ENCODE measurements at regions not wholly inside any gene's neighbourhood (a gene's known extent, or its start where the extent isn't known, plus 50 kb on each side); places are given as distances from the start of the nearest gene placed in this dataset.
"Not testable (repeated sequence)": the region's sequence is repeated elsewhere in the genome, so short reads cannot be mapped to it uniquely, and the experiment has no call there.

DNA sequence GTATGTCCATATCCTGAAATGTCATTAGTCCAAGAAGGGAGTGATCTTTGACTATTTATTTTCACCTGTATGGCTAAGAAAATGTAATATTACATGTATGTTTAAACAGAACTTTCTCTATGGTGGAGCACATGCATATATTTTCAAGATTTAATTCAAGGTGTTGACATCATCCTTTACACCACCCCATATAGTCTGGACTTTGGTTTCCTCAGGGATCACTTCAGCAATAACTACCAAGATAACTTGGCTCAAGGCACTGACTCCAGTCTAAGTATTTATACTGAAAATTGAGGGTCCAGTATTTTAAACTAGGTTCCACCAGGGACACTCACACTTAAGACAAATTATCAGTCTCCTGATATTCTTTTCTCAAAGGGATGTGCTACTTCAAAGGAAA lies 660.6 kb downstream of the EFNB2 start:
- no peak for DNase-seq (ENCODE audit: low read depth)
- no peak overlapping the region for H3K4me3 ChIP-seq (ENCODE audit: low read depth, low read length)

DNA sequence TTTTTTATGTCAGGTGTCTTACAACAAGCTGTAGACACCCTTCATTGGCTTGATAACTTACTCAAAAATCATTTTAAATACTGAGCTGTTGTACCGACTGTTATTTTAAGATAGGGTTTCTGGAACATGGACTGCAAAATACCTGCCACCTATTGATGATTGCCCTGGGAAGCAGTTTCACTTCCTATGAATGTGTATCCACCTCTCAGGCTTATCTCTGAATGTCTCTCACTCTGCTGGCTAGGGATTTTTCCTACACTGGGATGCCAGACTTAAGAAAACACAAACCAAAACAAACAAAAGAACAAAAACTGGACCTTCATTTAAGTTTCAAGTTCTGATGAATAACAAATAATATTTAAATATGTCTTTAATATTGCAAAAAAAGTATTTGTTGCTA lies 663.7 kb downstream of the EFNB2 start:
- no peak overlapping the region for H3K4me3 ChIP-seq (ENCODE audit: low read depth, low read length)
- DNase-seq (ENCODE audit: low read depth), result no peak

DNA sequence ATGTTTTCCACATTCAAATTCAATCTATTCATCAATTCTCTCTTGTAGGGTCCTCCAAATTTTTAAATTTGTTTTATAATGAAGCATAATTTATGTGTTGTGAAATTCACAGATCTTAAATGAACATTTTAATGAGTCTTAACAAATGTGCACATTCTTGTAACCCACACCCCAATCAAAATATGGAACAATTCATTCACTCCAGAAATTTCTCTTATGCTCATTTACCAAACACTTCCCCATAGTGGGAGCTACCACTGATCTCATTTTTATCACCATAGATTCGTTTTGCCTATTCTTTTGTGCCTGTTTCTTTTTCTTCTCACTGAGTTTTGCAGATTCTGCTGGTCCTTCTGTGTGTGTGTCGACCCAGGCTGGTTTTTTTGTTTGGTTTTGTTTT lies 664.1 kb downstream of the EFNB2 start:
- no peak overlapping the region for H3K4me3 ChIP-seq (ENCODE audit: low read depth, low read length)
- no peak for DNase-seq (ENCODE audit: low read depth)

DNA sequence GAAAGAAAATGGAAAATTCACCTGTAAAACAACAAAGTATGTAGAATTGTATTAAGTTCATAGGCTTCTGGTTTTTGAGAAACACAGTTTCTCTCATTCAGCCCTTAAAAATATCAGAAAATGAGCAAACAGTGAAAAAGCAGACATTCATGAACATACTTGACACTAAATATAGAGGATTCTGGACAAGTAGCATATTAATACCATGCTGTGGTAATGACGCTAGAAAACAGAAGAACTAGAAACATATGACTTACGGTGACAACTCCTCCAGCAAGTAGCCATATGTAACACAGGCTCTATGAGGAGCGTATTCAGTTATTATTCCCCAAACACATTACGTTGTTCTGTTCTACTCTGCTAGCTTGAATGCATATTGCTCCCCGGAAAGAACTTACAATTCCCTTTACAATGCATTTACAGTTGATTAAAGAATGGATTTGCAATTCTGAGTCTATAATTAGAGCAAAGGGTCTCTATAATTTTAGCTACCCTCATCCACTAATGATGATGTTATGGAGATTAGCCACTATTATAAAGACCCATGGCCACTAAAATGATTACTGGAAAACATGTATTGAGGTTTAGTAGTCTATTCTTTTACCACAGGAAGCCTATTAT lies 672.1 kb downstream of the EFNB2 start:
- no peak overlapping the region for H3K4me3 ChIP-seq (ENCODE audit: low read depth, low read length)
- DNase-seq (ENCODE audit: low read depth), result no peak

DNA sequence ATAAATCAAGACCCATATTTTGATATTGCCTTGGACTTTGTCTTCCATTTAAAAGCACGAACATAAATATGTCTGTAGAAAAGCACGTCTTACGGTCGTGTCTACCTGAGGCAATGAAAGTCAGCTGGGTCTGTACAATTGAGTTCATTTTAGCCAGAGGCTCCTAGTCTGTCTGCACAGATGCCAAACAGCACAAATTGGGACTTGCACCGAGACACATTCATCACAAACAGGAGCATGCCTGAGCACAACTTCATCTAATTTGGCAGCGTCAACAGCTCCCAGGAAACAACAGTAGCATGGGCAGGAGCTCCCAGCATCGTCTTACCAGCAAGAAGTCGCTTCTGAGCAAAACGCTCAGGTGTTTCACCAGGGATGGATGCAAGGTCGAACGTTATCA lies 687.0 kb downstream of the EFNB2 start:
- no peak overlapping the region for H3K4me3 ChIP-seq (ENCODE audit: low read depth, low read length)
- no peak for DNase-seq (ENCODE audit: low read depth)

DNA sequence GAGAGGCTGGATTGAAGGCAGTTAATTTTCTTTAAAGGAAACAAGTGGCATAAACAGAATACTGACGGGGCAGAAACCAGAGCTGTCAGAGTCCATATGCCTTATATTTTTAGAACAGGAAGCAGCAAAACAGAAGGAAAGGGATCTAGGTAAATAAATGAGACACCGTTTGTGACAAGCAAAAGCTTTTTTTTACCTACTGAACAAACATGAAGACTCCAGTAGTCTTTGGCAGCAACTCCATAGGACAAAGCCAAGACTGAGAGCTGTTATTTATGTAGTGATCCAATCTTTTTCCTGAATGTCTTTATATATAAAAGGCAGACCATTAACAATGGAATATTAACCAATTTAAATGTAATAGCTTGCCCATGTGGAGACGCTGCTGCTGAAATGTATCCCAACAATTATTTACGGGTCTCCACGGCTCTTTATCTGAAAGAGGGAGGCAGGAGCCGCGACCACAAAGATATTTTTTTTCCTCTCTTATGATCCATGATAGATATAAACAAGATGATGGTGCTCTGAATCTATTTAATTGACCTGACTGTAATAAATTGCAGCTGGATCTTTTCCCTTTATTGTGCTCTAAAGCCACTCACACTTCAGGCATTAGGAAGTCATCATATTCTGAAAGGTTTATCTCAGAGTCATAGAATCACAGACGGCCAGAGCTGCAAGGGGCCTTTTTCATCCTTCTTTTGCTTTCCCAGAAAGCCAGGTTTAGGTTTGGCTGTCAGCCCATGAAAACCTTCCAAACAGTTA lies 687.8 kb downstream of the EFNB2 start:
- no peak for DNase-seq (ENCODE audit: low read depth)

DNA sequence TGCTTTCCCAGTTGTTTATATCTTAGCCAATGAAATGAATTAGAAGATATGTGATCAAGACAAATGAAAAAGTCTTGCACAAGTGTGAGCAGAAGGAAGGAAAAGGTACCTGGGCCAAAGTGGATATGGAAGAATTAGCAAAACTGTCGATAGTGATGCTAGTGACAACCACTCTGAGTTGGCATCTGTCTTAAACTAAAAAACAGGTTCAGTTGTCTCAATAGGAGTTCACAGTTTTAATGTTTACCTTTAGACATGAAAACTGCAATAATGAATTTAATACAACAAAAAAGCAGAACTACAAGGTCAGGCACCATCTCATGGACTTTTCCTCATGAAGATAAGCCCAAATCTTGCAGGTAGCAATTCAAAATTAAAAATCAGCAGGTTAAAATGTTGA lies 688.5 kb downstream of the EFNB2 start:
- DNase-seq (ENCODE audit: low read depth), result no peak

More for the DNA sequence above, 687.8 kb downstream of the EFNB2 start:
- H3K4me3 ChIP-seq (ENCODE audit: low read depth, low read length), result no peak overlapping the region

DNA sequence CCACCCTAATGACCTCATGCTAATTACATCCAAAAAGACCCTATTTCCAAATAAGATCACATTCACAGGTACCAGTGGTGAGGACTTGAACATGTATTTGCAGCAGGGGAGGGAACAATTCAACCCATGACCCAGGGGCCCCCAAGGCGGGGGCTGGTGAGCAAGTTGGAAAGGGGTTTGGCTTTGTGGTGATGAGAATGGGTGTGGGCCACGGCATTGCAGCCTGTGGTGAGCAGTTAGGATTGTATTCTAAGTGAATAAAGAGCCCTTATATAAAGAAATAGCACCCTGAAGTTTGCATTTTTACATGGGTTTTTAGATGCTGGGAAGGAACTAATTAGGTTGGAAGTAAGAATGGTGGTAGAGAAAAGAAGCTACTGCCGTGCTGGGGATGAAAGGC lies 694.2 kb downstream of the EFNB2 start:
- no peak for DNase-seq (ENCODE audit: low read depth)
- no peak overlapping the region for H3K4me3 ChIP-seq (ENCODE audit: low read depth, low read length)

More for the DNA sequence above, 688.5 kb downstream of the EFNB2 start:
- no peak overlapping the region for H3K4me3 ChIP-seq (ENCODE audit: low read depth, low read length)

DNA sequence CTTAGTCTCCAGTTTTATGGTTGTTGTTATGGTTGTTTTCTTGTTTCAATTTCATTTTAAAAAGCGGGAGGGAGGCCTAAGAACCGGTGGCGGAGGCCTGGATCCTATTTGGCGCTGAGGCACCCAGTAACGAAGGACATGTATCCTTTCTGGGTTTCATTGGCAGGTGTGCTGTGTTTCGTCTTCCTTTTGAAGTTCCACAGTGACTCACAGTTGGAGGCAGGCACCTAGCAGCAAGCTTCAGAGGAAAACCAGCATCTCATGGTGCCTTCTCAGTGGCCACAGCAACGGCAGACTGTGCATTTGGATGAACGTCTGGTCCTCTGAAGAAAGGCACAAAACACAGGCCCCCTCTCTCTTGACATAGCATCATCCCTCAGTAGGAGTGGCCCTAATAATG lies 697.2 kb downstream of the EFNB2 start:
- DNase-seq (ENCODE audit: low read depth), result no peak
- H3K4me3 ChIP-seq (ENCODE audit: low read depth, low read length), result no peak overlapping the region

DNA sequence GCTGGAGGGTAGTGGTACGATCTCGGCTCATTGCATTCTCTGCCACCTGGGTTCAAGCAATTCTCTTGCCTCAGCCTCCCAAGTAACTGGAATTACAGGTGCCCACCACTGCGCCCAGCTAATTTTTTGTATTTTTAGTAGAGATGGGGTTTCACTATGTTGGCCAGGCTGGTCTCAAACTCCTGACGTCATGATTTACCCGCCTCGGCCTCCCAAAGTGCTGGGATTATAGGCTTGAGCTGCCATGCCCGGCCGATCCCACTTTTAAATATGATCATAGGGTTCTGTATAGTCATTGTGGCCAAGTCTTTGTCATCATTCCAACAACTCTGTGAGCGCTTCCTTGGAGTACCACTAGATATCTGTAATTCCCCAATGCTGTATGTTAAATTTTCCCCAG lies 698.2 kb downstream of the EFNB2 start:
- not testable (repeated sequence) for DNase-seq (ENCODE audit: low read depth); H3K4me3 ChIP-seq (ENCODE audit: low read depth, low read length)

DNA sequence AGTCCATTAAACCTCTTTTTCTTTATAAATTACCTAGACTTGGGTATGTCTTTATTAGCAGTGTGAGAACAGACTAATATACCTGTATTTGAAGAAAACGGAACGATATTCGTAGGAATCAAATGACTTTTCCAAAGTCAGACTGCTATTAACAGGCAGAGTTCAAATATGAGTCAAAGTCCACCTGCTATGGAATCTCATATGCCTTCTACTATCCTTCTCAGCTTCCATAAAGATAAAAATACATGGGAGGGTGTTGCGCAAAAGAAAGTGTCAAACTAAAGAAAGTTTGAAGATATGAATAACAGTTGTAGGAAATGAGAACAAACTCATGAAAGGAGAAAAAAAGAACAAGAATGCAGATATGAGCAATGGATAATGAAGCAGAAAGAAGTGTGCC lies 704.6 kb downstream of the EFNB2 start:
- H3K4me3 ChIP-seq (ENCODE audit: low read depth, low read length), result no peak overlapping the region
- DNase-seq (ENCODE audit: low read depth), result no peak

DNA sequence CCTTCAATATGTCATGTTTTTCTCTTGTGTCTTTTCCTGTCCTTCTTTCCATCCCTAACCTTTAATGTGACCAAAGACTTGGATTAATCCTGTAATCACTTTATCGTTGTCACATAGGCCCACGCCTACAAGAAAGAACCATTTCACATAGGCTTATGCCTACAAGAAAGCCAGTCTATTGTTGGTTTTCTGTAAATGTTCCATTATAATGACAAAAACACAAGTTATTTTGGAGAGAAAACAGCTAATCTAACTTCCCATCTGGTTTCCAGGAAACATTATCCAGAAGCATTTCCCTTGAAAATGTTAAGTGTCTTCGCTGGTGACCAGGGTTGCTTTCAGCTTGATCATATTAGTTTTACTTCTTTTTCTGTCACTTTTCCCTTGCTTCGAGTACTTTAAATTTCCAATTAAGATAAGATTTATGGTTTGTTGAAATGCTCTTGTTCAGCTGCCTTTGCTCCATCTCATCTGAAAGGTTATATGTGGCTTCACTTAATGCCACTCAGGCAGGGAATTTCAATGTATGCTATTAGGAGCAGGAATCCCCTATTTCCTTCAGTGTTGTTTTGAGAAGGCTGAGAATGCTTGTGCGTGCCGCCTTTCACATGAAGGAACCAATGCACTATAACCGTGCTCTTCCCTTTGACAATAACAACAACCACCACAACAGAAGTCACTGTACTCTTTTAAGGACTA lies 708.2 kb downstream of the EFNB2 start:
- DNase-seq (ENCODE audit: low read depth), result no peak
- no peak overlapping the region for H3K4me3 ChIP-seq (ENCODE audit: low read depth, low read length)

DNA sequence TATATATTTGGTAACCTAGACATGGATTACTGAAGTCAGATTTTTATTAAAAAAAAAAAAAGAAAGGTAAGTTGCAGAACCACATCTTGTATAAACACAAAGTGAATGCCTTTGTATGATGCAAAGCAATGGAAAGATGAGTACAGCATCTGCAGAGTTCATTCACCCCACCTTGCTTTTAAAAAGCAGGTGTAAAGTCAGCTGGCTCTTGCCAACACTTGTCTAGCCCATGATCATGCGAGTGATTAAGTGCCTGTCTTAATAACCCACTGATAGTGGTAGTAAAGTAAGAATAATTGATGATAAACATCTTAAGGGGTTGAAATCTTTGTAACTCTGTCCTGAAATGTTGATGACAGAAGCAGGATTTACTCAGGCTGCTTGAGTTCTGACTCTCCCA lies 710.4 kb downstream of the EFNB2 start:
- no peak for DNase-seq (ENCODE audit: low read depth)
- no peak overlapping the region for H3K4me3 ChIP-seq (ENCODE audit: low read depth, low read length)

DNA sequence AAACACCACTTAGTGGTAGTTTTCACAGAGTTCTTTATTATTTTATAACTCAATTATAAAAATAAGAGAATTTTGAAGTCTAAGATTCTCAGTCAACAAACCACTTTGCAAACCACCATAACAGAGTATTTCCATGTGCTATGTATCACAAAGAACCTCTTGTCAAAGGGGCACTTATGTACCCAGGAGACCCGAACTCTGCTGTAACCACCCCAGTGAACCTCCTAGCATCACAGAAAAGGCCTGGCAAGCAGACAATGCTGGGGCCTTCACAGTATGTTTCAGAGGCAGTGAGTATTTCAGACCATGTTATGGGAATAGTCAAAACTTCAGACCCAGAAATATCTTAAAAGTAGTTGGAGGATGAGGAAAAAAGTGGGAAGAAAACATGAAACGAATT lies 714.1 kb downstream of the EFNB2 start:
- DNase-seq (ENCODE audit: low read depth), result no peak

DNA sequence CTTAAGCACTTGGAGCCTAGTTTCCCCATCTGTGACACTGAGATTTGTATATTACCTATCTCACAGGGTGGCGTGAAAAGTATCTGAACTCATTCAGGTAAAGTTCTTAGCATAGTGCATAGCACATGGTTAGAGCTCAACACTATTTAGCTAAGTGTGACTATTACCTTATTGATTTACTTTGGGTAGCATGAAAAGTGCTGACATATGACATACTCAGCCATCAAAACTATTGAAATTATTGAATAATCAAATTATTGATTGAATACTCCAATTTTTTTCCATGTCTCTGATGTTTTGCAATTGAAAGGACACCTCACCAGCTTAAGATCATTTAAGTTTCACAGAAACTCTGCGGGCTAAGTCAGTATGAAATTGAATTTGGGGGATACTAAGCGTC lies 715.0 kb downstream of the EFNB2 start:
- no peak for DNase-seq (ENCODE audit: low read depth)
- H3K4me3 ChIP-seq (ENCODE audit: low read depth, low read length), result no peak overlapping the region

More for the DNA sequence above, 714.1 kb downstream of the EFNB2 start:
- no peak overlapping the region for H3K4me3 ChIP-seq (ENCODE audit: low read depth, low read length)

DNA sequence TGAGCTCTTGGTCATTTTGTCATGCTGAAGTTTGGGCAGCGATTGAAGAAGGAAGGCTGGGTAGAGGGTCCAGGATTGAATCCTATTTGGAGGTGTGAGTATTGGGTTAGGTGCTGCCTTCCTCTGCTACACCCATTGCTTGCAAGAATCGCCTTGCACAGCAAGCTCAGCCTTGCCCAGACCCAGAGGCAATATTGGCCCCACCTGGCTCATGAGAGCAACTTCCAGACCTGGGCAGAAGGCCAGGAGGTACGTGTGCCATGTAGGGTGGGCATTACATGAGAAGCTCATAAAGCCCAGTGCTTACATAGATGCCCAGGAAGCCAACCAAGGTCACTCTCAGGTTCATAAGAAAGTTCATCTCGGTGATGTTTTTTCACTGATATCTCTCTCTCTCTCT lies 718.0 kb downstream of the EFNB2 start:
- no peak for DNase-seq (ENCODE audit: low read depth)
- H3K4me3 ChIP-seq (ENCODE audit: low read depth, low read length), result no peak overlapping the region

DNA sequence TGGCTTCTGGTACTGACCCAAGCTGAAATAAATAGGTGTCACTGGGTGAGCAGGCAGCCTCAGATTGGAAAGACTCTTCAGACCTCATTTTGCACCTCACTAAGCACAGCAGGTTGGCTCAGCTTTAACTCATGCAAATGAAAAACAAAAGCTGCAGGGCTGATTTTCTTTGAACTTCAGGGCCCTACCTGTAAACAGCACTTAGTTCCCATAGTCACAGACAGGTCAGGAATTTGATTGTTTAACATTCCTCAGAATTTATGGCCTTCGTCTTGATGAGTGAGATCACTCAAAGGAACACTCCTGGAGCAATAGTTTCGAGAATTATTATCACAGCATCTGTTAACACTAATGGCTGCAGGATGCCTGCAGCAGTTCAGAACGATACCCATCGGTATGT lies 718.5 kb downstream of the EFNB2 start:
- no peak overlapping the region for H3K4me3 ChIP-seq (ENCODE audit: low read depth, low read length)
- no peak for DNase-seq (ENCODE audit: low read depth)

DNA sequence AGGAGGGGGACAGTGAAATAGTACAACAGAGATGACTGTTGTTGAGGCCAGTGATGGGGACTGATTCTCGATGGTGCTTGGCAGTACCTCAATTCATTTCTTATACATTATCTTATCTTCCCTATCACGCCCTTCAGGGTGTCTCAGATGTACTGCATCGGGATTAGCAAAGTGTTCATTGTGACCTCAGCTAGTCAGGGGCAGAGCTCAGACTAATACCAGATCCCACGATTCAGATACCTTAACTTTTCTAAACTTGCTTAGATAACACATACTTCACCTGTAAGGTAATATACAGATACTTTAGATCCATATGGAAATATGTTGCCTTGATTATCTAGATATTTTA lies 720.6 kb downstream of the EFNB2 start:
- no peak for DNase-seq (ENCODE audit: low read depth)
- H3K4me3 ChIP-seq (ENCODE audit: low read depth, low read length), result no peak overlapping the region

DNA sequence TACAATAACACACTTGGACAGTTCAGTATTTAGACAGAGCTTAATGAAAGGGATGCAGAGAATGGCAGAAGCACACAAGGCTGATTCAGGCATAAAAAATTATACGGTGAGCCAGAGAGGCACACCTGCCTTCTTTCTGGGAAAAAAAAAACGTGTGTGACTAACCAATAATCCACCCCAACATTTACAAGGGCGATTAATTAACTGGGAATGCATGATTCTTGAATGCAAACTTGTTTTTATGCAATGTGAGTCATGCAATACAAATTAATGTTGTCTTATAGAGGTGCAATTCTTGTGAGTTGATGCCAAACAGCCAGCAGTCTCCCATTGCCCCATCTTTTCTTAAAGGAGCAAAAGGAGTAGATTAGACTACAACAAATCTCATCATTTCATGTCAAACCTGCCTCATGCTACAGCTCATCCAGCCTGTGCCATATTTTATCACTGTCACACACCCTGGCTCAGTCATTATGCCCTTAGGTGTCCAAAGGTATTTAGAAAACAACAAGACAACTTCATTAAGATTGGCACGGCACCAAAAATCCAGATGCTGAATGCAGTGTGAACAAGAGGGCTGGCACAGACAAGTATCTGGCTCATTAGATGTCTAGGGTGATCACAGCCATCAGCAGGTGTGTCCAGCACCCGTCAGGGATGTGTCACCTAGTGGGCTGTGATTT lies 721.1 kb downstream of the EFNB2 start:
- no peak for DNase-seq (ENCODE audit: low read depth)
- no peak overlapping the region for H3K4me3 ChIP-seq (ENCODE audit: low read depth, low read length)

DNA sequence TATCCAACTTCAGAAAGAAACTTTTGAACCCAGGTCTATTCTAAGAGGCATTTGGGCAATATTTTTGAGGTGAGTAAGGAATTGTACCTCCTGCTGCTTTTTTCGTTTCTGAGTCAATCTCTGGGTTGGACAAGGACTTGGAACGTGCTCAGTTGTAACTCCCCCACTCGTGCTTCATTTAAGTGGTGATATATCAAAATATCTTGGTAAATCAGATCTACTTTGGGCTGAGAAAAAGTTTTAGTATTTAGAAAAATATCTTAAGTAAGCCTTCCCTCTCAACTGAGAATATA lies 728.9 kb downstream of the EFNB2 start:
- no peak overlapping the region for H3K4me3 ChIP-seq (ENCODE audit: low read depth, low read length)
- no peak for DNase-seq (ENCODE audit: low read depth)

All from skeletal muscle cell (primary cell).